IMR-90 (cell line): ENCODE measurements at regions not wholly inside any gene's neighbourhood (a gene's known extent, or its start where the extent isn't known, plus 50 kb on each side); places are given as distances from the start of the nearest gene placed in this dataset.
A peak's percentile ranks its signal among the peaks of the same experiment; 100 is the strongest.

ENCODE experiments used
- ATAC-seq: fragments of 200-7000 bp; cut with Tn5 transposase; 2 replicates; pipeline ENCODE4 v1.9.1; 2020; ENCODE audit warnings: low read depth, mild to moderate bottlenecking, moderate library complexity
- BruUV-seq: library from RNA; stranded (reverse); fragments of 400-500 nt; replicated peaks from 2 replicates; lab custom pipeline; 2021; lab: Mats Ljungman, UMichigan
- CTCF ChIA-PET: fragments of 300-600 bp; formaldehyde crosslinking; extraction: SDS; loops from one replicate; lab custom pipeline; 2021; ENCODE audit warnings: antibody characterized with exemption; lab: Yijun Ruan, JAX
- POLR2A ChIA-PET: fragments of 300-600 bp; sonication (Branson Sonifier 250); formaldehyde crosslinking; loops from one replicate; lab custom pipeline; 2022; ENCODE audit warnings: antibody characterized with exemption; ENCODE audit not compliant: unreplicated experiment; lab: Charles Lee
- DNase-seq: peaks from one replicate; pipeline ENCODE4 v3.0.0; 2013
- H2AFZ ChIP-seq: replicated peaks from 2 replicates; pipeline ENCODE3; 2013; ENCODE audit warnings: low read length, mild to moderate bottlenecking; ENCODE audit not compliant: poor library complexity
- H2AK5ac ChIP-seq: 2 replicates; pipeline ENCODE4 v1.6.1; 2013; ENCODE audit warnings: low read depth, low read length, inconsistent platforms
- H2AK9ac ChIP-seq: replicated peaks from 2 replicates; pipeline ENCODE3; 2013; ENCODE audit warnings: mild to moderate bottlenecking, low read depth, low read length, moderate library complexity; ENCODE audit not compliant: poor library complexity
- H2BK120ac ChIP-seq: 2 replicates; pipeline ENCODE4 v1.6.1; 2013; ENCODE audit warnings: low read depth, low read length, inconsistent platforms
- H2BK15ac ChIP-seq: 3 replicates; pipeline ENCODE4 v1.6.1; 2013; ENCODE audit warnings: low read depth, low read length, inconsistent platforms
- H2BK20ac ChIP-seq: 2 replicates; pipeline ENCODE4 v1.6.1; 2013; ENCODE audit warnings: low read depth, mild to moderate bottlenecking, inconsistent platforms, low read length, moderate library complexity
- H2BK5ac ChIP-seq: 2 replicates; pipeline ENCODE4 v1.6.1; 2013; ENCODE audit warnings: mild to moderate bottlenecking, low read depth, low read length, inconsistent platforms; ENCODE audit not compliant: poor library complexity, severe bottlenecking
- H3K14ac ChIP-seq: replicated peaks from 2 replicates; pipeline ENCODE4 v1.6.1; 2013; ENCODE audit warnings: low read depth, low read length, inconsistent platforms
- H3K18ac ChIP-seq: 2 replicates; pipeline ENCODE4 v1.6.1; 2013; ENCODE audit warnings: low read depth, low read length, control low read depth
- H3K23ac ChIP-seq: 2 replicates; pipeline ENCODE4 v1.6.1; 2013; ENCODE audit warnings: low read depth, low read length, inconsistent platforms
- H3K27ac ChIP-seq: 2 replicates; pipeline ENCODE4 v1.5.1; 2013; ENCODE audit warnings: mild to moderate bottlenecking, control low read depth, low read length; ENCODE audit not compliant: insufficient read depth
- H3K27me3 ChIP-seq: 2 replicates; pipeline ENCODE4 v1.6.1; 2013; ENCODE audit warnings: low read length; ENCODE audit not compliant: control insufficient read depth, insufficient read depth
- H3K36me3 ChIP-seq: 2 replicates; pipeline ENCODE4 v1.6.1; 2013; ENCODE audit warnings: low read length, mixed read lengths; ENCODE audit not compliant: control insufficient read depth, insufficient read depth
- H3K4ac ChIP-seq: 2 replicates; pipeline ENCODE4 v1.6.1; 2013; ENCODE audit warnings: low read depth, low read length, inconsistent platforms
- H3K4me1 ChIP-seq: 2 replicates; pipeline ENCODE4 v1.6.1; 2013; ENCODE audit warnings: low read length, mixed read lengths; ENCODE audit not compliant: control insufficient read depth, insufficient read depth
- H3K4me2 ChIP-seq: 2 replicates; pipeline ENCODE4 v1.6.1; 2013; ENCODE audit warnings: low read depth, mild to moderate bottlenecking, control low read depth, low read length, moderate library complexity
- H3K4me3 ChIP-seq: 2 replicates; pipeline ENCODE4 v1.5.1; 2013; ENCODE audit warnings: low read depth, mild to moderate bottlenecking, control low read depth, low read length, moderate library complexity; ENCODE audit not compliant: insufficient read depth
- H3K56ac ChIP-seq: 2 replicates; pipeline ENCODE4 v1.6.1; 2013; ENCODE audit warnings: low read length, inconsistent platforms; ENCODE audit not compliant: insufficient read depth; ENCODE audit errors: extremely low read depth
- H3K79me1 ChIP-seq, 2 experiments: 2 replicates each; pipeline ENCODE4 v1.6.1; 2013; ENCODE audit warnings: low read length in 2 of 2, inconsistent platforms in 1 of 2, low read depth in 1 of 2
- H3K9ac ChIP-seq: 2 replicates; pipeline ENCODE4 v1.6.1; 2013; ENCODE audit warnings: low read depth, low read length, control low read depth
- H3K9me1 ChIP-seq: 2 replicates; pipeline ENCODE4 v1.6.1; 2013; ENCODE audit warnings: low read length, inconsistent platforms; ENCODE audit not compliant: insufficient read depth
- H3K9me3 ChIP-seq: 2 replicates; pipeline ENCODE4 v1.6.1; 2013; ENCODE audit warnings: low read length; ENCODE audit not compliant: control insufficient read depth, insufficient read depth
- H4K20me1 ChIP-seq: 2 replicates; pipeline ENCODE4 v1.6.1; 2013; ENCODE audit warnings: low read length, inconsistent platforms; ENCODE audit not compliant: insufficient read depth
- H4K5ac ChIP-seq: 2 replicates; pipeline ENCODE4 v1.6.1; 2013; ENCODE audit warnings: mild to moderate bottlenecking, low read depth, low read length, control low read depth
- H4K8ac ChIP-seq, 2 experiments: 2 replicates each; pipeline ENCODE4 v1.6.1; 2013; ENCODE audit warnings: low read depth in 2 of 2, low read length in 2 of 2, control low read depth in 1 of 2, inconsistent platforms in 1 of 2
- H4K91ac ChIP-seq: 2 replicates; pipeline ENCODE4 v1.6.1; 2013; ENCODE audit warnings: low read depth, low read length, inconsistent platforms; ENCODE audit not compliant: insufficient read depth
- CEBPB ChIP-seq: IDR thresholded peaks from 2 replicates; pipeline ENCODE4 v1.6.1; 2012; ENCODE audit warnings: low read depth, low read length, improper control_type of control experiment
- MAFK ChIP-seq: IDR thresholded peaks from 2 replicates; pipeline ENCODE4 v1.6.1; 2012; ENCODE audit warnings: low read depth, low read length, improper control_type of control experiment
- NFE2L2 ChIP-seq: fragments of 150-350 bp; IDR thresholded peaks from 2 replicates; pipeline ENCODE4 v1.6.1; 2016; ENCODE audit warnings: low read depth, mild to moderate bottlenecking, low read length
- dilution Hi-C: fragments of 300-500 bp; cut with HindIII; formaldehyde crosslinking; loops from one replicate; pipeline ENCODE4 v1.14.3; 2018; ENCODE audit warnings: low sequenced_read_pairs; ENCODE audit not compliant: unreplicated experiment
- in situ Hi-C: fragments of 300-500 bp; cut with MboI; formaldehyde crosslinking; loops from 3 replicates; pipeline ENCODE4 v1.14.3; 2019; ENCODE audit warnings: low sequenced_read_pairs, inconsistent platforms, mixed read lengths
- intact Hi-C: fragments of 100-400 bp; cut with micrococcal nuclease; formaldehyde crosslinking; loops from 2 replicates; pipeline ENCODE4 v1.10.0; 2022

- DNase-seq: peak; percentile 80
These were observed 169.5 kb upstream of the DPYD start for GRCh38 chr1:98090351-98090750.

More at GRCh38 chr1:98090351-98090750, 169.5 kb upstream of the DPYD start:
- Histone ChIP-seq H2BK15ac (no peak overlapping the region), H2BK120ac (no peak overlapping the region), H4K20me1 (no peaks in the 10 kb centered on the region), H3K23ac (no peak overlapping the region), H3K9ac (no peak overlapping the region), H3K36me3 (no peaks in the 10 kb centered on the region), H2BK20ac (0 out of 2 replicates have a peak overlapping the region, but pooled peaks have one; percentile 0), H3K14ac (no peak overlapping the region), H3K9me1 (no peaks in the 10 kb centered on the region), H3K56ac (no peak overlapping the region), H3K79me1 (no peaks in the 10 kb centered on the region), H2AFZ (no peak overlapping the region), H2AK5ac (no peak overlapping the region), H3K27ac (no peak overlapping the region), H3K4me1 (peaks cover 4% of the 10 kb centered on the region), H3K9me3 (no peaks in the 10 kb centered on the region), H4K5ac (no peak overlapping the region), H4K91ac (no peak overlapping the region), H3K4me2 (no peak overlapping the region), H3K4me3 (no peak overlapping the region), H2BK5ac (peak overlapping the region; percentile 20), H3K4ac (no peak overlapping the region), H3K18ac (peak overlapping the region; percentile 29; the same call in 1 of the 2 replicates), H4K8ac (no peak overlapping the region), H3K27me3 (no peaks in the 10 kb centered on the region), H2AK9ac (no peak overlapping the region)
- ChIA-PET POLR2A (no interaction called here), CTCF (interaction anchor here (0.6 to 1.0 kb wide), 3 partner anchors 13 to 378 kb away, joined by 3 to 5 read pairs (median 3); no protein-coding TSS in a partner anchor)
- TF ChIP-seq NFE2L2 (no peak), CEBPB (0 out of 2 replicates have a peak, but pooled peaks have one; percentile 12), MAFK (no peak)
- no peak for ATAC-seq
- BruUV-seq: no TSS peak
- dilution Hi-C loops: no loop called here
- intact Hi-C loops: no loop called here
- in situ Hi-C loops: no loop called here
